KMS-11 (cell line): ENCODE measurements at regions not wholly inside any gene's neighbourhood (a gene's known extent, or its start where the extent isn't known, plus 50 kb on each side); places are given as distances from the start of the nearest gene placed in this dataset.

ENCODE experiments used
- H2AFZ ChIP-seq: fragments of 200-600 bp; sonication (generic); 2 replicates; pipeline ENCODE4 v1.6.1; 2016; ENCODE audit warnings: antibody characterized with exemption, mixed run types, low read depth
- H3K27ac ChIP-seq: fragments of 200-600 bp; sonication (generic); 2 replicates; pipeline ENCODE4 v1.6.1; 2016; ENCODE audit warnings: mild to moderate bottlenecking, mixed run types
- H3K27me3 ChIP-seq: fragments of 200-600 bp; sonication (generic); 2 replicates; pipeline ENCODE4 v1.6.1; 2017; ENCODE audit warnings: mild to moderate bottlenecking, low read depth, mixed run types, moderate library complexity; ENCODE audit not compliant: insufficient read depth
- H3K36me3 ChIP-seq: fragments of 200-600 bp; sonication (generic); 2 replicates; pipeline ENCODE4 v1.6.1; 2017; ENCODE audit warnings: mild to moderate bottlenecking, mixed run types; ENCODE audit not compliant: insufficient read depth
- H3K4me1 ChIP-seq: fragments of 200-600 bp; sonication (generic); 2 replicates; pipeline ENCODE4 v1.6.1; 2016; ENCODE audit warnings: mild to moderate bottlenecking, low read depth, mixed run types; ENCODE audit not compliant: poor library complexity, severe bottlenecking
- H3K4me2 ChIP-seq: fragments of 200-600 bp; sonication (generic); 2 replicates; pipeline ENCODE4 v1.7.0; 2016; ENCODE audit warnings: mild to moderate bottlenecking, mixed run types
- H3K4me3 ChIP-seq: fragments of 200-600 bp; sonication (generic); IDR thresholded peaks from 2 replicates; pipeline ENCODE4 v1.6.1; 2017; ENCODE audit warnings: low read depth, low read length, mixed read lengths; ENCODE audit not compliant: insufficient read depth
- H3K79me2 ChIP-seq: fragments of 200-600 bp; sonication (generic); 2 replicates; pipeline ENCODE4 v1.6.1; 2016; ENCODE audit warnings: low read depth, mixed run types; ENCODE audit not compliant: insufficient read depth
- H3K9ac ChIP-seq: fragments of 200-600 bp; sonication (generic); 2 replicates; pipeline ENCODE4 v1.6.1; 2016; ENCODE audit warnings: mild to moderate bottlenecking, mixed run types
- H4K20me1 ChIP-seq: fragments of 200-600 bp; sonication (generic); 2 replicates; pipeline ENCODE4 v1.6.1; 2016; ENCODE audit warnings: mild to moderate bottlenecking, mixed run types; ENCODE audit not compliant: insufficient read depth
- CTCF ChIP-seq: fragments of 200-600 bp; sonication (generic); conservative IDR thresholded peaks from 2 replicates; pipeline ENCODE4 v1.6.1; 2017; ENCODE audit warnings: low read depth, mild to moderate bottlenecking, antibody characterized with exemption, low read length, moderate library complexity, mixed read lengths

- Histone ChIP-seq H3K36me3 (no peaks in the 10 kb centered on the region), H3K4me3 (no peak overlapping the region), H2AFZ (no peak overlapping the region), H3K4me2 (no peak overlapping the region), H3K27me3 (no peaks in the 10 kb centered on the region), H3K27ac (no peak overlapping the region), H3K9ac (no peak overlapping the region), H3K79me2 (no peaks in the 10 kb centered on the region), H3K4me1 (no peaks in the 10 kb centered on the region), H4K20me1 (no peaks in the 10 kb centered on the region)
- no peak for TF ChIP-seq CTCF
Observed at GRCh38 chr2:23323917-23324680, 60.9 kb upstream of the KLHL29 start.

- Histone ChIP-seq H2AFZ (no peak overlapping the region), H3K9ac (no peak overlapping the region), H3K27ac (no peak overlapping the region), H3K4me3 (no peak overlapping the region), H4K20me1 (no peaks in the 10 kb centered on the region), H3K79me2 (no peaks in the 10 kb centered on the region), H3K4me2 (no peak overlapping the region), H3K27me3 (no peaks in the 10 kb centered on the region), H3K36me3 (no peaks in the 10 kb centered on the region), H3K4me1 (no peaks in the 10 kb centered on the region)
- TF ChIP-seq CTCF, result no peak
Observed at GRCh38 chr2:23326330-23326729, 58.6 kb upstream of the KLHL29 start.

GRCh38 chr2:23327416-23327815, 57.6 kb upstream of the KLHL29 start:
- Histone ChIP-seq H3K36me3 (no peaks in the 10 kb centered on the region), H3K4me3 (no peak overlapping the region), H2AFZ (no peak overlapping the region), H3K27ac (no peak overlapping the region), H4K20me1 (no peaks in the 10 kb centered on the region), H3K79me2 (no peaks in the 10 kb centered on the region), H3K4me2 (no peak overlapping the region), H3K4me1 (no peaks in the 10 kb centered on the region), H3K27me3 (no peaks in the 10 kb centered on the region), H3K9ac (no peak overlapping the region)
- TF ChIP-seq CTCF, result no peak

GRCh38 chr2:23327887-23328286, 57.1 kb upstream of the KLHL29 start:
- Histone ChIP-seq H4K20me1 (no peaks in the 10 kb centered on the region), H3K27me3 (no peaks in the 10 kb centered on the region), H3K4me3 (no peak overlapping the region), H3K4me2 (no peak overlapping the region), H3K27ac (no peak overlapping the region), H3K9ac (no peak overlapping the region), H3K4me1 (no peaks in the 10 kb centered on the region), H3K79me2 (no peaks in the 10 kb centered on the region), H2AFZ (no peak overlapping the region), H3K36me3 (no peaks in the 10 kb centered on the region)
- TF ChIP-seq CTCF, result no peak
